PFSK-1 (cell line): ENCODE measurements at regions not wholly inside any gene's neighbourhood (a gene's known extent, or its start where the extent isn't known, plus 50 kb on each side); places are given as distances from the start of the nearest gene placed in this dataset.

Source experiments
- POLR2AphosphoS5 ChIP-seq: IDR thresholded peaks from 2 replicates; pipeline ENCODE4 v1.6.1; 2012; ENCODE audit warnings: low read depth, mild to moderate bottlenecking, control low read depth, low read length, moderate library complexity
- TAF1 ChIP-seq: IDR thresholded peaks from 2 replicates; pipeline ENCODE4 v1.6.1; 2012; ENCODE audit warnings: low read length, control low read depth, borderline replicate concordance; ENCODE audit not compliant: insufficient read depth

GRCh38 chr3:65186268-65186667 is 498.5 kb upstream of the ADAMTS9 start:
- TF ChIP-seq POLR2AphosphoS5: no peak
- no peak for TF ChIP-seq TAF1
